GM12874 (cell line): ENCODE measurements at regions not wholly inside any gene's neighbourhood (a gene's known extent, or its start where the extent isn't known, plus 50 kb on each side); places are given as distances from the start of the nearest gene placed in this dataset.

Experiments used
- CTCF ChIP-seq: IDR thresholded peaks from 2 replicates; pipeline ENCODE4 v1.5.1; 2011; ENCODE audit warnings: low read depth, mild to moderate bottlenecking, control low read depth, low read length, moderate library complexity; ENCODE audit not compliant: insufficient read depth

DNA sequence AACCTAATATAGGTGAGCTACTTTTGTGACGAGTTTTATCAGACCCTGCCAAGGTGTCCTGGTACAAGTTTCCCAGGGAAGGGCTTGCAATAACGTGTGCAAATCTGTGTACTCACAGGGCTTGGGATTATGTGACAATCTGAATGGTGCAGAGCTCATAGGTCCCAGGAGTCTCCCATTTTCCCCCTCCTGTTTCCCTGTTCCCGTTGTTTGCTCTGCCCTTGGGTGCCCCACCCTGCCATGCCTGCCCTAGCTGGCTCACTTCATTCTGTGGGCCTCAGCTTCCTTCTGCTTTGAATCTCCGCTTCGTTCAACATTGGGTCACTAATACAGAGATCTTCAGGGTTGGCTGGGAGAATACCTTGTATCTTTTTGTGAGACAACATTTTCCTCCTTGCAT is 90.3 kb upstream of the HPF1 start:
- no peak for TF ChIP-seq CTCF

GRCh38 chr4:169847171-169847570 is 89.4 kb upstream of the HPF1 start:
- no peak for TF ChIP-seq CTCF

DNA sequence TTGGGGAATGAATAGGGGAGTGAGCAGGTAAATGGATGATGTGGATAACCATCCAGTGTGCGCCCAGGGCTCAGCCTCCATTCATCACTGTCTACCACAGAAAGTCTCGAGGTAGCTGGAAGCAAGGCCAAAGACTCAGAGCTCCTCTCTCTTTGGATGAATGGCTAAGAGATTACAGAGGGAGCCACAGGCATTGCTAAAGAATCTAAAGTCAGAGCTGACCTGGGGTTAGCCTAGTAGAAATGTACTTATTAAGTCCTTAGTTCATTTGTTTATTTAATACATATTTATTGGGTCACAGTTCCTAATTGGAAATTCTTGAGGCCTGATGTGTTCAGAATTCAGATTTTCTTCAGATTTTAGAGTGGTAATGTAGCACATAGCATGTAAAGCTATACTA is 88.7 kb upstream of the HPF1 start:
- no peak for TF ChIP-seq CTCF

DNA sequence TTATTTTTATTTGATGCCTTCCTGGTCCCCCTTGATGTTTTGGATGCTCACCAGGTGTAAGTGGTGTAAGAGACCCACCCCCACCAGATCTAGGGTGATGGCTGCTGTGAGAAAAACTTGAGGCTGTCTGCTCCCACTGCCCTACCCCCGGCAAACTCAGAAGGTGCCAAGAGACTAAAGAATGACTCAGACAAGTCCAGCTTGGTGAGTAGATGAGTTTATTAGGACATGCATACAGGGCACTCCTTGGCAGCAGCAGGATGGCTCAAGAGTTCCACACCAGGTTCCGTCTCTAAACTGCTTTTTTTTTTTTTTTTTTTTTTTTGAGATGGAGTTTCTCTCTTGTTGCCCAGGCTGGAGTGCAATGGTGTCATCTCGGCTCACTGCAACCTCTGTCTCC is 84.0 kb upstream of the HPF1 start:
- TF ChIP-seq CTCF: no peak

DNA sequence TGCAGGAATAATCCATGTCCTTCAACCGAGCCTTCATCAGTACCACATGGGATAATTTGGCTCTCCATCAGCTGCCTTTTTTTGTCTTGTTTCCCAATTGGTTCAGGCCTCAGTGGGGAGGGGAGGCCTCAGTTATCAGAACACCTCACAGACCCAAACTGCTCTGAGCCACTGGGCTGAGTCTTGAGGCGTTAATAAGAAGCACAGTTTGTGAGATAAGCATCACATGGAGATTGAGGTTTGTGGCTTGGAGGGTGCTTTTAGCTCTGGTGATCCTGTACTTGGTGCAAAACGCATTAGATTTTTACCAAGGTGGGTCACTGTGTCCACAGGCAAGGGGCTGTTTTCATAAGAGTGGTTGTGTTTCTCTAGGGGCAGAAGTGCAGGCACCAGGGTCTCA is 82.8 kb upstream of the HPF1 start:
- TF ChIP-seq CTCF: no peak

GRCh38 chr4:169826634-169827187 is 69.0 kb upstream of the HPF1 start:
- no peak for TF ChIP-seq CTCF

- TF ChIP-seq CTCF: no peak
Measured at GRCh38 chr4:169823685-169824084, 65.9 kb upstream of the HPF1 start.

DNA sequence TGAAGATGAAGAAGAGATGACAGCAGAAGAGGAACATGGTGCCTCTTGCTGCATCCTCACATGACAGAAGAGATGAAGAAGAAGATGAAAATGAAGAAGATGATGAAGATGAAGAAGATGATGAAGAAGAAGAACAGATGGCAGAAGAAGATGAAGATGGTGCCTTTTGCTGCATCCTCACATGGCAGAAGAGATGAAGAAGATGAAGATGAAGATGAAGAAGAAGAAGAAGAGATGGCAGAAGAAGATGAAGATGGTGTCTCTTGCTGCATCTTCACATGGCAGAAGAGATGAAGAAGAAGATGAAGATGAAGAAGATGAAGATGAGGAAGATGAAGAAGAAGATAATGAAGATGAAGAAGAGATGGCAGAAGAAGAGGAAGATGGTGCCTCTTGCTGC is 63.7 kb upstream of the HPF1 start:
- no peak for TF ChIP-seq CTCF
